ENCODE measurements at regions not wholly inside any gene's neighbourhood (a gene's known extent, or its start where the extent isn't known, plus 50 kb on each side); places are given as distances from the start of the nearest gene placed in this dataset.
"Not testable (repeated sequence)": the region's sequence is repeated elsewhere in the genome, so short reads cannot be mapped to it uniquely, and the experiment has no call there.

DNA sequence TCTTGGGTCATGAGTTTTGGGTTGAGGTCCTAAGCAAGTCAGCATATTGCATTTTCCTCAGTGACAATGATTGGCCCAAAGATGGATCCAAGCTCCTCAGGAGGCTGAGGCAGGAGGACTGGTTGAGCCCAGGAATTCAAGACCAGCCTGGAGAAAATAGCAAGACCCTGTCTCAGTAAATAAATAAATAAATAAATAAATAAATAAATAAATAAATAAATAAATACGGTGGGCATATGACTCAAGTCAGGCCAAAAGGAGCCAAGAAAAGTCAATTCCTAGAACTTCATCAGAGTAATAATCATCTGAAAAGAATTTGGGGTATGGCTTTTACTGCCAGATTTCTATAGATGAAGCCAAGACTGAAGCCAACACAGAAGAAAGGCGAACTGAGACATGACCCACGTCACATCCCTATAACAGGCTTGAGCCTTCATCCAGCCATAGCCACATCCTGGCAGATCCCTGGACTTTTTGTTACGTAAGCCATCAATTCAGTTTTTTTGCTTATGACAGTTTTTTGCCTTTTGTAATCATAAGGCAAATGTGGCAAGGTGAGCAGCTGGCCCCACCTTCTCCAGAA is 88.5 kb upstream of the NFASC start:
- no peak for DNase-seq

DNA sequence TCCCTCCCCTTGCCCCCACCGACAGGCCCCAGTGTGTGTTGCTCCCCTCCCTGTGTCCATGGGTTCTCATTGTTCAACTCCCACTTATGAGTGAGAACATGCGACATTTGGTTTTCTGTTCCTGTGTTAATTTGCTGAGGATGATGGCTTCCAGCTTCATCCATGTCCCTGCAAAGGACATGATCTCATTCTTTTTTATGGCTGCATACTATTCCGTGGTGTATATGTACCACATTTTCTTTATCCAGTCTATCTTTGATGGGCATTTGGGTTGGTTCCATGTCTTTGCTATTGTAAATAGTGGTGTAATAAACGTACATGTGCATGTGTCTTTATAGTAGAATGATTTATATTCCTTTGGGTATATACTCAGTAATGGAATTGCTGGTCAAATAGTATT is 85.6 kb upstream of the NFASC start:
- not testable (repeated sequence) for DNase-seq

DNA sequence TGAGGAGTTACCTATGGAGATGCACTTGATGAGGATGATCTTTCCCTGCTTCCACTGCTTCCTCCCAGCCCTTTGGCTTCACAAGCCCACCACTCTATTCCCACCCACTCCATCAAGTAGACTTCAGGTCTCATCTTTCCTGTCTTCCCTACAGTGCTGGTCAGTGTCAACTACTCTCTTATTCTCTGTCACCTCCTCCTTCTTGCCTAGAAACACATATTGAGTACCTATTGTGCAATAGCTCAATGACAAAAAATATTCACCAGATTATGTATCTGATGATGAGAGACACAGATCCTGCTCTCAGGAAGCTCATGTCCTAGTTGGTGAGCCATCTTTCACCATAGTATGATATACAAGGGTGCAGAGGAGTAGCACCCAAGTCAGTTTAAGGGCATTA is 82.2 kb upstream of the NFASC start:
- no peak for DNase-seq

DNA sequence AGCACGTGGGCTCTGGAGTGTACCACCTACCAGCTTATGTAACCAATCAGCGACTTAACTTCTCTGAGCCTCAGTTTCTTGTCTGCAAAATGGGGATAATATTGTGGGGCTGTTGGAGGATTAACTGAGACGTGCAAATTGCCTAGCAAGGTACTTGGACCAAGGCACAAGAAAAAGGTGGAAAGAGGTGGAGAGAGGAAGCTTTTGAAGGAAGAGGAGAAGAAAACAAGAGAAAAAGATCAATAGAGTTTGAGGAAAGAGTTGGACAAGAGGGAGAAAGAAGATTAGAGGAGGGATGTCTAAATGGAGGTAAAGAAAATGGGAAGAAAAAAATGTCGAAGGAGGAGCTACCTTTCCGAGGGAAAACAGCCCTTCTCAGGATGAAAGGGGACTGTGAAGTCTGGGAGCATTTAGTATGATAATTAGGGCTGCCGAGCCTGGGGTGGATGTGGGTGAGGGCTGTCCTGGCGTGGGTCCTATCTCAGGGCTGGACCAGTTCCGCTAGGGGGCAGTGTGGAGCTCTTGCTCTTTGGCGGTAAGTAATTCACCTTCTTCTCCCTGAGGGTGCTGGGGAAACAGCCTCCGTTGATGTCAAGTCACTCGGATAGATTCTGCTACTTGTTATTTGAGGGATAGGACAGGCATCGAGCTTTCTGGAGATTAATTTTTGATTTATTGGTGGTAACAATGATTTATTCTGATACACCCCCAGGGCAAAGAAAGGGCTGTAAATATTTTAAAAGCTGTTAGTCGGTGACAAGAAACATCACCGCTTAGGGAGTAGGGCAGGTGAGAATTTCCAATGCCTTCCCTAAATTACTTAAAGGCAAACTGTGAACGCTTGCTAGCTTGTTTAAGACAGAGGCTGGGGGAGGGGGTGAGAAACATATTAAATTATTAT is 79.0 kb upstream of the NFASC start:
- DNase-seq = peak; percentile 13

DNA sequence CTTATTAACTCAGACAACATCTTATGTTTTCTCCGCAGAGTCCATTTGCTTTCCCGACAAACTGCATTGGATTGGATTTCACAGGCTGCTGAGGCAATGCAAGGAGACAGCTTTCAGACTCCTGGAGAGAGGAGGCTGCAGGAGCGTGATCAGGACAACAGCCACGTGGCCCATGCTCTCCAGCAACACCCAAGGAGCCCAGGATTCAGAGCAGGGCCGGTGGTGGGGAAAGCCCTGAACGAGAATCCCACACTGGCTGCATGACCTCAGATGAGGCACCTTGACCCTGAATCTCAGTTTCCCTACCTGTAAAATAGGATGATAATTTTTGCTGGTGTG is 78.3 kb upstream of the NFASC start:
- DNase-seq = no peak

DNA sequence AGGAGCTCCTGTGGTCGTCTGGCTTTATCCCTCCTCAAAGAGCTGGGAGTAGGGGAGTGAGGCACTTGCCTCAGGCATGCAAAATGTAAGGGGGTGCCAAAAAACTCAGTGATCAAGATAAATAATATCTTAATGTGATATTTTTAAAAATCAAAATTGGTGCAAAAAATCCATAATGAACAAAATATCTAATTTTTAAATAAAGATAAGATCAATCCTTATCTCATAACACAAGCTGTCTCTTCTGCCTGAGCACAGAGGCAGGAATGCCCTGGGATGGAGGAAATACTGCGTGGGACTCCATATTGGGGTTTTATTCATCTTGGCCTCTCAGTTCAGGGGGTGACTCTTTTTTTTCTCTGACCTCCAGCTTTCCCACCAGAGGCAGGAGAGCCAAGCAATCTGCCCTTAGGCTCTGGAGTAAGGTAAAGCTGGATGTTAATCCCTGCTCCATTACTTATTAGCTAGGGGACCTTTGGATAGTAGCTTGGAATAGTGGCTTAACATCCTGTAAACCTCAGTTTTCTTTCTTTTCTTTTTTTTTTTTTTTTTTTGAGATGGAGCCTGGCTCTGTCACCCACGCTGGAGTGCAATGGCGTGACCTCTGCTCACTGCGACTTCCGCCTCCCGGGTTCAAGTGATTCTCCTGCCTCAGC is 77.3 kb upstream of the NFASC start:
- no peak for DNase-seq

DNA sequence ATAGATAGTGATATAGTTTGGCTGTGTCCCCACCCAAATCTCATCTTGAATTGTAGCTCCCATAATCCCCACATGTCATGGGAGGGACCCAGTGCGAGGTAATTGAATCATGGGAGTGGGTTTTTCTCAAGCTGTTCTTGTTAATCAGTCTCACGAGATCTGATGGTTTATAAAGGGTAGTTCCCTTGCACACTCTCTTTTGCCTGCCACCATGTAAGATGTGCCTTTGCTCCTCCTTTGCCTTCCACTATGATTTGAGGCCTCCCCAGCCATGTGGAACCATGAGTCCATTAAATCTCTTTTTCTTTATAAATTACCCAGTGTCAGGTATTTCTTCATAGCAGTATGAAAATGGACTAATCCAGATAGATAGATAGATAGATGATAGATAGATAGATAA is 73.8 kb upstream of the NFASC start:
- DNase-seq = not testable (repeated sequence)

DNA sequence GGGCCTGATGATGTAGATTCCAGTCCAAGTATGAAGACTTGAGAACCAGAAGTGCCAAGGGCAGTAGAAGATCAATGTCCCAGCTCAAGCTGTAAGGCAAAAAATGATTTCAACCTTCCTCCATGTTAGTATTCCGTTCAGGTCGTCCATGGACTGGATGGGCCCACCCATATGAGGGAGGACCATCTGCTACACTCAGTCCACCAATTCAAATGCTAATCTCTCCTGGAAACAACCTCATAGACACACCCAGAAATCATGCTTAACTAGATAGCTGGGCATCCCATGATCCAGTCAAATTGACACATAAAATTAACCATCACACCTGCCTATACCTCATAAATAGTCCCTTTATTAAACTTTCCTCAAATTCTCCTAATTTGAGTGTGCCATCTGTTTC is 73.3 kb upstream of the NFASC start:
- DNase-seq = no peak

DNA sequence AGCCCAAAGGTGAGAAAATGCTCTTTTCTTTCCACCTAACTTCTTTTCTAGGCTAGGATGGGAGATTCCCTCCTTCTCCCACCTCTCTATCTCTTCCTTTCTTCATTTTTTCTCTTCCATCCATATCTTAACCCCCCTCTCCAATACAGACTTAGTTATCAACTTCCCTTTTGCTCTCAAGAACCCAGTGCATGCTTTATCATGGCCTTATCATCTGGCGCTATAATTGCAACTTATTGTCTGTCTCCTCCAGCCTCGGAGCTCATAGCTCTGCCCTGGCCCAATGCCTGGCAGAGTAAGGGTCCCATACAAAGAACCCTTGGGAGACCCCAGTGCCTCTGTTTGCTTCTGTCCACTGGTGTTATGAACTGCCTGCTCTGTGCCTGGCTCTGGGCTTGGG is 71.0 kb upstream of the NFASC start:
- DNase-seq = no peak

DNA sequence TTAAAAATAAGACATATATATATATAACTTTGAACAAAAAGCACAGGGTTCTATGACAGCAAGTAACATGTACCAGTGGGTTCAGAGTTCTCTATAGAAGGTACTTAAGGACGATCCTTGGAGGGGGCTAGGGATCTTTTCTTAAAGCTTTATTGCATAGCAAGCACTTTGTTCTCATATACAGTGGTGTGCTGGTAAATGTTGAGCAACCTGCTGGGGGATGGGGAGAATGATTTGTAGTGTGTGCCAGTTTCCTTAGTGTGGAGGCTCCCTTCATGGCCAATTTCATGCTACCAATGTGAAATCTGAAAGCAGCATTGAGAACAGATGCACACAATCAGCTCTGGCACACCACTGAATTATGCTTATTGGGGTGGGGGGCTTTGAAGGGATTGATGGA is 69.5 kb upstream of the NFASC start:
- DNase-seq = no peak

DNA sequence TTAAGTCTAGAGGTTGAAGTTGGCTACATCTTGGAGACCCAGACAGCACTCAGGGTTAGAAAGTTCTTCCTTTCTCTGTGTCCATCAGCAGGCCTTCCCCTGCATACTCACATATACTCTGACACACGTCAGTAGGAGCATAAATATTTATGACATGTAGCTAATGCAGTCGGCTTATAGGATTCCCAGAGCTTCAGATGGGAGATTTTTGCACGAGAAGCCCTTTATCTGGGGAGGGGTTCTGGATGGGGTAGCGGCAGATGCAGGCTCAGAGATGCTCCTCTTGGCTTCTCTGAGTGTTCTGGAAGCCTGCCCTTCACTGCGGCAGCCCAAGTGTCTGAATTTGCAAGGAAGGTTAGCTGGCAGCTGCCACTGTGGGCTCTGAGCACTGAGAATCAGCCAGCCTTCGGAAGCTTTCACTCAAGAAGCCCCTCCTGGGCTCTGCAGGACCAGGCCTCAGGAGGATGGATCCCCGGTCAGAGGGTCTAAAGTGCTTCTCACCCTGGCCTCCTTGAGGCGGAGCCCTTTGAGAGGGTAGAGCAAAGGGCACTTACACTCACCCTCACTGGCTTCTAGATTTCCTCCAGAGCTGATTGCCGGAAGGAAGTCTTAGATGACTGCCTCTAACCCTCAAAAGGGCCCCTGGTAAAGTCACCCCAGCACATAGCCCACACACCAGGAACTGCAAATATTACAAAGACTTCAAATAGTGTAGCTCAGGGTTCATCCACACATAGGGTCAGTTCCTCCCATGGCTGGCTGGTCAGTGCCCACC is 68.1 kb upstream of the NFASC start:
- no peak for DNase-seq

DNA sequence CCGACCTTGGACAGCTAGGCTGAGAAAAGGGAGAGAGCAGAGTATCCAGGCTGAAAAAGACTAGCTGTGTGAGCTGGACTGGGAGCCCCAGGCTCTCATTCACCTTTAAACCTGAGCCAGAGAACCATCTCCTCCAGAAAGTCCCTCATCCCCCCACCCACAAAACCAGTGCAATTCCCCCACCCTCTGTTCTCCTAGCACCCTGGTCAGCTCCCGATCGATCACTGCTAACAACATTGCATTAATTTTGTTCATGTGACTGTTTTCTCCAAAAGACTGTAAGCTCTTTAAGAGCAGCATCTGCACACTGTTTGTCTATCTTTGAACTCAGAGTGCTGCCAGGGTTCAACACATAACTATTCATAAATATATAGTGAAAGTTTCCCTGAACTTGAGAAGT is 67.1 kb upstream of the NFASC start:
- no peak for DNase-seq

DNA sequence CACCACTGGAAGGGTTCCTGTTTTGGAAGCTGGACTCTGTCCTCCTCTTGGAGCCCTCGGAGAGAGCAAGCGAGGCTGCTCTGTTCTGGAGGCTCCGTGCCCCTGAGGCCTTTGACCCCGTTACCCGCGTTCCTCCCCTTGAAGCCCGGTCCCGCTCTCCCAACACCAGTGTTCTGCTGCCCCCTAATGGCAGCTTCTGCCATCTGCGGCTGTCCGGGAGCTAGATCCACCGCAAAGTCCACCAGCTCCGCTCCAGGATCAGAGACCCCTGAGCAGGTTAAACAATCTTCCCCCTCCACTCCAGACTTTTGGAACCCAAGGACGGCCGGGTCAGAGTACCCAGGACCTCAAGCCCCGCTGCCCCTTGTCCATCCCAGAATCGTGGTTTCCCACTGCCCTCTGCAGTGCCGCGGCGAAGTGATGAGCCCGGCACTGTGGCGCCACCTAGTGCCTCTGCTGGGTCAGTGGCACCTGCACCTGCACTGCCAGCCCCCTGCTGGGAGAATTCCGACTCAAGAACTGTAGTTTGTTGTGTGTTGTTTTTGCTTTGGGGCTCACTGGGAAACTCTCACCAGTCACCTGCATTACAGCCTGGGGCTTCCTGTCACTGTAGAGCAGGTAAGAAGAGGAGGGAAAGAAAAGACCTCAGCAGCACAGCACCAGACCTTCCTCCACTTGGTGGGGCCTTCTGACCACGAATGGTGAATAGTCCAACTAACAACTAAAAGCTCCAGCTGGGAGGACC is 63.5 kb upstream of the NFASC start:
- peak; percentile 79 for DNase-seq

DNA sequence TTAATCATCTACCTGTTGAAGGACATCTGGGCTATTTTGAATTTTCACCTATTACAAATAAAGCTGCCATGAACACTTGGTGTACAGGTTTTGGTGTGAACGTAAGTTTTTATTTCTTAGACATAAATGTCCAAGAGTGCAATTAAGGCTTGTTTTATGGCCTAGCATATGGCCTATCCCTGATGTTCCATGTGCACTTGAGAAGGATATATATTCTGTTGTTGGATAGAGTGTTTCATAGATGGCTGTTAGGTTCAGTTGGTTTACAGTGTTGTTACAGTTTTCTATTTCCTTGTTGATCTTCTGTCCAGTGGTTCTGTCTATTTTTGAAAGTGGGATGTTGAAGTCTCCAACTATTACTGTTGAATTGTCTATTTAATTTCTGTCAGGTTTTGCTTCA is 61.2 kb upstream of the NFASC start:
- no peak for DNase-seq

DNA sequence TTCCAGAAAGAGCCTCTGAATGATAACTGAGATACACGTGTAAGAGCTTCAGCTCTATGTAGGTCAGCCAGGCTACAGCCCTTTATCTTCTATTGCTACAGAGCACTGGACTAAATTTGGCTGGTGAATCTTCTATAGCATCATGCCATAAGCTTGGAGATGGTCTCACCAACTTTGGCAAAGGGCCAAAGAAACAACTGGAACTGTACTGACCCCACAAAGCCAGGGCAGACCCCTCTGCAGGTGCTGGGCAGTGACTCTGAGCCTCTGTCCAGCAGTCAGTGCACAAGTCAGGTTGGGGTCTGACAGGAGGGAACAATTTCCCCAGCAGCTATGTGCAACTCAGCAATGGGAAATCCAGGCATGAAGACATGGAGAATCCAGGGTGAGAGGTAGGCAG is 57.8 kb upstream of the NFASC start:
- no peak for DNase-seq

DNA sequence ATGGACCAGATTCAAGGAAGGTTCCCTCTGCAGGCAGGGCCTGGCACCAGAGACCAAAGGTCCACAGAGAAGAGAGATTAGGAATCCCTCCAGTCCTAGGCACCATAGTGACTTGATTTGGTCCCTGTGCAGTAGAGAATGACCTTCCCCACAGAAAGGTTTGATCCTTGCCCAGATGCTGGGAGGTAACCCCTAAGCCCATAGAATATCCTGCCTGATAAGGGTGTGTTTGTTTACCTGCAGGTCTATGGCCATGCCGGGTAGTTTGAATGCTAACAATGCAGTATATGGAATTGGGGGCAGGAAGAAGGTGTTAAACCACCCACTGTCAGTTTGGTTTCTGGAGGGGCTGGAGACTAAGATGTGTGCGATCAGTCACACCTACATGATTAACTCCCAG is 57.1 kb upstream of the NFASC start:
- no peak for DNase-seq

DNA sequence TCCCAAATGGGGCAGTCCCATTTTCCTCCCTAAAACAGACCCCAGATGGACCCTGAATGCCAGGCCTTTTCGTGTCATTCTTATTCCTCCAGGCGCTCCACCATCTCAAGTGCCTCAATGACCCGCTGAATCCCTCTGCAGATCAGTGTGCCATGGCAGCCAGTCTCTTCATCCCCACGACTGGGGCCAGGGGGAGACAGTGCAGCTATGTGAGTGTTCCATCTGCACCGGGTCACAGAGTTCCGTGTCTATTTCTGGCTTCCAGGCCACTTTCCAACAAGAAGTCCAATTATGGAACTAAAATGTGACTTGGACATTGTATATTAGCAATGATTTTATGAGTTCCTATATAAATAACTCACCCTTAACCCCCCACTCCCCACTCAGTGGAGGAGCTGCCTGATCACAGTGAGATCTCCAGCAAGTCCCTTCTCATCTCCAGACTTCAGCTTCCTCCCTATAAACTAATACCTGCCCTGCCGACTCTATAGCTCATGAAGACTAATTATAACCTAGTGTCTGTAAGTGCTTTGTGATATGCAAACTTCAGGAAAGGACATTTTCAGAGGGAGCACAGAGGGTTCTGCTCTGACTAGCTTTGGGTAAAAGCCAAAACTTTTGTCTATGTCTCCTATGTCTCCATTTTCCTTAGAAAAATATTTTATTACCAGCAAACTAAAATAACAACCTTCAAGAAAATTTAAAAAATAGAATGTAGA is 56.3 kb upstream of the NFASC start:
- no peak for DNase-seq

DNA sequence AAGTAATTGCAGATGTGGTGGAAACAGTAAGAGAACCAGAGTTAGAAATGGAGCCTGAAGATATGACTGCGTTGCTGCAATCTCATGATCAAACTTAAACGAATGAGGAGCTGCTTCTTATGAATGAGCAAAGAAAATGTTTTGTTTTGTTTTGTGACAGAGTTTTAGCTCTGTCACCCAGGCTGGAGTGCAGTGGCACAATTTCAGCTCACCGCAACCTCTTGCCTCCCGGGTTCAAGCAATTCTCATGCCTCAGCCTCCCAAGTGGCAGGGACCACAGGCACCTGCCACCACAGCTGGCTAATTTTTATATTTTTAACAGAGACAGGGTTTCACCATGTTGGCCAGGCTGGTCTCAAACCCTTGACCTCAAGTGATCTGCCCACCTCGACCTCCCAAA is 53.3 kb upstream of the NFASC start:
- no peak for DNase-seq

DNA sequence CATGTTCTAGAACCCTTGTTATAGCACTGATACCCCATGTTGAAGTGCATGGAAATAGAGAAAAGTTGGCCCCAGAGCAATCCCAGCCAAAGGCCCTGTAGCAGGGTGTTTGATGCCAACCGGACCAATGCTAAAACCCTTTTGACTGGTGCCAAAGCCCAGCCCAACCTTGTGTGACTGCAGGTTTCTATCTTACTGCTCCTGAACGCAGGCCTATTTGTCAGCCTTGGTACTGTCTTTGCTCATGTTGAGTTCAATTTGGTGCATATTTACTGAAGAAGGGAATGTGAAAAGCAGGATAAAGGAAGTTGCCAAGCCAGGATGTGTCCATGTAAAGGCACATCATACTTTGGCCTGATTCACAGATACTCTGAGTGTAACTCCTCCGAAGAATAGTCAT is 51.7 kb upstream of the NFASC start:
- no peak for DNase-seq

DNA sequence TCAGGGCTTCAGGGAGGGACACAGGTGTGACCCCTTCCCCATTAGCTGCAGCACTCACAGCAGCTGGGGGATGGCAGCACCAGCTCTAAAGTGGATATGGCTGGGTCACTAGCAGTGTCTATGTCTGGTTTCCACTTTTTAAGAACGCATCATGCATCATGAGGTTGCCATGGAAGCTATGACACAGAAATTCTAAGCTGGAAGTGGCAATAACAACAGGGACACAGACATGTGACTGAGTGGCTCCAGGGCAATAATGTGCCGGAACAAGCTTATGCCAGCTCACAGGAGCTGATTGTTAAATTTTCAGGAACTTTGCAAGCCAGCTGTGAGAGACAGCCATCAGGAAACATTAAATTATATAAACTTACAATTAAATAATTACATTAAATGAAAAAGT is 51.2 kb upstream of the NFASC start:
- no peak for DNase-seq
